ENCODE measurements at regions not wholly inside any gene's neighbourhood (a gene's known extent, or its start where the extent isn't known, plus 50 kb on each side); places are given as distances from the start of the nearest gene placed in this dataset.

GRCh38 chr7:46954181-46954580 is 627.7 kb downstream of the TNS3 start:
- Histone ChIP-seq H3K9me3 (ENCODE audit: severe bottlenecking) (no peaks in the 10 kb centered on the region), H3K27me3 (ENCODE audit: insufficient read depth, poor library complexity, severe bottlenecking) (no peaks in the 10 kb centered on the region), H3K36me3 (ENCODE audit: low read depth) (no peaks in the 10 kb centered on the region), H3K4me1 (ENCODE audit: insufficient read depth, poor library complexity, severe bottlenecking) (no peaks in the 10 kb centered on the region), H3K4me3 (ENCODE audit: severe bottlenecking) (no peak overlapping the region), H3K27ac (ENCODE audit: poor library complexity, severe bottlenecking) (no peak overlapping the region)
- no peak for TF ChIP-seq CTCF (IDR thresholded peaks at IDR 0.05; ENCODE audit: poor library complexity, severe bottlenecking)
- ATAC-seq (ENCODE audit: low read depth) (no peak), DNase-seq (ENCODE audit: low spot score) (no peak)

- ATAC-seq (ENCODE audit: low read depth) (no peak), DNase-seq (ENCODE audit: low spot score) (no peak)
- Histone ChIP-seq H3K9me3 (ENCODE audit: severe bottlenecking) (no peaks in the 10 kb centered on the region), H3K4me3 (ENCODE audit: severe bottlenecking) (no peak overlapping the region), H3K36me3 (ENCODE audit: low read depth) (no peaks in the 10 kb centered on the region), H3K4me1 (ENCODE audit: insufficient read depth, poor library complexity, severe bottlenecking) (peaks cover under 1% of the 10 kb centered on the region), H3K27ac (ENCODE audit: poor library complexity, severe bottlenecking) (no peak overlapping the region), H3K27me3 (ENCODE audit: insufficient read depth, poor library complexity, severe bottlenecking) (no peaks in the 10 kb centered on the region)
- no peak for TF ChIP-seq CTCF (IDR thresholded peaks at IDR 0.05; ENCODE audit: poor library complexity, severe bottlenecking)
Measured at GRCh38 chr7:46953008-46953407, 628.9 kb downstream of the TNS3 start.

GRCh38 chr7:46949270-46949931 is 632.5 kb downstream of the TNS3 start:
- no peak for ATAC-seq (ENCODE audit: low read depth)
- Histone ChIP-seq H3K27me3 (ENCODE audit: insufficient read depth, poor library complexity, severe bottlenecking) (no peaks in the 10 kb centered on the region), H3K4me3 (ENCODE audit: severe bottlenecking) (no peak overlapping the region), H3K27ac (ENCODE audit: poor library complexity, severe bottlenecking) (no peak overlapping the region), H3K4me1 (ENCODE audit: insufficient read depth, poor library complexity, severe bottlenecking) (peaks cover 3% of the 10 kb centered on the region), H3K9me3 (ENCODE audit: severe bottlenecking) (no peaks in the 10 kb centered on the region), H3K36me3 (ENCODE audit: low read depth) (no peaks in the 10 kb centered on the region)
- TF ChIP-seq CTCF (IDR thresholded peaks at IDR 0.05; ENCODE audit: poor library complexity, severe bottlenecking) = no peak
- DNase-seq (ENCODE audit: low spot score) = no peak

GRCh38 chr7:46948716-46949115 is 633.2 kb downstream of the TNS3 start:
- H3K27ac ChIP-seq (ENCODE audit: poor library complexity, severe bottlenecking) = no peak overlapping the region
- no peak for ATAC-seq (ENCODE audit: low read depth)
- H3K4me1 ChIP-seq (ENCODE audit: insufficient read depth, poor library complexity, severe bottlenecking) = peaks cover 3% of the 10 kb centered on the region
- no peaks in the 10 kb centered on the region for H3K27me3 ChIP-seq (ENCODE audit: insufficient read depth, poor library complexity, severe bottlenecking)
- no peak overlapping the region for H3K4me3 ChIP-seq (ENCODE audit: severe bottlenecking)
- TF ChIP-seq CTCF (IDR thresholded peaks at IDR 0.05; ENCODE audit: poor library complexity, severe bottlenecking) = no peak
- no peak for DNase-seq (ENCODE audit: low spot score)
- no peaks in the 10 kb centered on the region for H3K9me3 ChIP-seq (ENCODE audit: severe bottlenecking)
- no peaks in the 10 kb centered on the region for H3K36me3 ChIP-seq (ENCODE audit: low read depth)

- Histone ChIP-seq H3K27ac (ENCODE audit: poor library complexity, severe bottlenecking) (no peak overlapping the region), H3K36me3 (ENCODE audit: low read depth) (no peaks in the 10 kb centered on the region), H3K27me3 (ENCODE audit: insufficient read depth, poor library complexity, severe bottlenecking) (no peaks in the 10 kb centered on the region), H3K9me3 (ENCODE audit: severe bottlenecking) (no peaks in the 10 kb centered on the region), H3K4me1 (ENCODE audit: insufficient read depth, poor library complexity, severe bottlenecking) (peaks cover 3% of the 10 kb centered on the region), H3K4me3 (ENCODE audit: severe bottlenecking) (no peak overlapping the region)
- no peak for TF ChIP-seq CTCF (IDR thresholded peaks at IDR 0.05; ENCODE audit: poor library complexity, severe bottlenecking)
- ATAC-seq (ENCODE audit: low read depth) (no peak), DNase-seq (ENCODE audit: low spot score) (no peak)
Measured at GRCh38 chr7:46945328-46945727, 636.6 kb downstream of the TNS3 start.
